D721Med (cell line): ENCODE measurements at regions not wholly inside any gene's neighbourhood (a gene's known extent, or its start where the extent isn't known, plus 50 kb on each side); places are given as distances from the start of the nearest gene placed in this dataset.

Source experiments
- DNase-seq: peaks from one replicate; pipeline ENCODE4 v3.0.0; 2011; ENCODE audit warnings: low spot score; ENCODE audit not compliant: insufficient read length
- FAIRE-seq: peaks from 2 replicates; lab custom pipeline; 2011; peaks lifted over from hg19 to GRCh38; lab: Jason Lieb, UNC
- TF ChIP-seq, protein P1 (sequence below): IDR thresholded peaks from 2 replicates; pipeline ENCODE4 v1.5.1; 2012; ENCODE audit warnings: mild to moderate bottlenecking, control low read depth; ENCODE audit not compliant: insufficient read depth; ENCODE audit errors: missing control alignments

- FAIRE-seq = no peak
- TF ChIP-seq, protein P1, sequence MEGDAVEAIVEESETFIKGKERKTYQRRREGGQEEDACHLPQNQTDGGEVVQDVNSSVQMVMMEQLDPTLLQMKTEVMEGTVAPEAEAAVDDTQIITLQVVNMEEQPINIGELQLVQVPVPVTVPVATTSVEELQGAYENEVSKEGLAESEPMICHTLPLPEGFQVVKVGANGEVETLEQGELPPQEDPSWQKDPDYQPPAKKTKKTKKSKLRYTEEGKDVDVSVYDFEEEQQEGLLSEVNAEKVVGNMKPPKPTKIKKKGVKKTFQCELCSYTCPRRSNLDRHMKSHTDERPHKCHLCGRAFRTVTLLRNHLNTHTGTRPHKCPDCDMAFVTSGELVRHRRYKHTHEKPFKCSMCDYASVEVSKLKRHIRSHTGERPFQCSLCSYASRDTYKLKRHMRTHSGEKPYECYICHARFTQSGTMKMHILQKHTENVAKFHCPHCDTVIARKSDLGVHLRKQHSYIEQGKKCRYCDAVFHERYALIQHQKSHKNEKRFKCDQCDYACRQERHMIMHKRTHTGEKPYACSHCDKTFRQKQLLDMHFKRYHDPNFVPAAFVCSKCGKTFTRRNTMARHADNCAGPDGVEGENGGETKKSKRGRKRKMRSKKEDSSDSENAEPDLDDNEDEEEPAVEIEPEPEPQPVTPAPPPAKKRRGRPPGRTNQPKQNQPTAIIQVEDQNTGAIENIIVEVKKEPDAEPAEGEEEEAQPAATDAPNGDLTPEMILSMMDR = no peak
- no peak for DNase-seq
Measured at GRCh38 chr2:211170843-211171242, 614.4 kb downstream of the CPS1 start.

GRCh38 chr2:211174021-211174420 is 617.6 kb downstream of the CPS1 start:
- FAIRE-seq (no peak), DNase-seq (no peak)
- TF ChIP-seq, protein P1 = no peak

GRCh38 chr2:211174631-211175030 is 618.2 kb downstream of the CPS1 start:
- FAIRE-seq = no peak
- TF ChIP-seq, protein P1 = no peak
- no peak for DNase-seq

DNA sequence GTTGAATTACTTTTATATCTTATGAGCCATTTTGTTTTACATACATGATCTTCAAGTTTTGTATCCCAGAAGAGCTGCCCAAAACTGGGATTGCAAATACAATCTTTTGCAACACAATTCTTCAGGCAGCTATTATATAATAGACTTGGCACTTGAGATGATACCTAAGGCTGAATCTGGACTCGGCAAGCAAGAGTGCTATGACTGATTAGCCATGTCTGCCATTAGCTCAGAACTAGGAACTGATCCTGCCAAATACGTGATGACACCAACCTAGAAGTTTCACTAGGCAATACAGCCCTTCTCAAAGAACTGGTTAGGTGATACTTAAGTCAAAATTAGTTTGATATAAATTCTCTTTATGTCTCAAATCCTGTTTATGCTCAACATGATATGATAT is 619.6 kb downstream of the CPS1 start:
- FAIRE-seq = no peak
- TF ChIP-seq, protein P1 = no peak
- no peak for DNase-seq

DNA sequence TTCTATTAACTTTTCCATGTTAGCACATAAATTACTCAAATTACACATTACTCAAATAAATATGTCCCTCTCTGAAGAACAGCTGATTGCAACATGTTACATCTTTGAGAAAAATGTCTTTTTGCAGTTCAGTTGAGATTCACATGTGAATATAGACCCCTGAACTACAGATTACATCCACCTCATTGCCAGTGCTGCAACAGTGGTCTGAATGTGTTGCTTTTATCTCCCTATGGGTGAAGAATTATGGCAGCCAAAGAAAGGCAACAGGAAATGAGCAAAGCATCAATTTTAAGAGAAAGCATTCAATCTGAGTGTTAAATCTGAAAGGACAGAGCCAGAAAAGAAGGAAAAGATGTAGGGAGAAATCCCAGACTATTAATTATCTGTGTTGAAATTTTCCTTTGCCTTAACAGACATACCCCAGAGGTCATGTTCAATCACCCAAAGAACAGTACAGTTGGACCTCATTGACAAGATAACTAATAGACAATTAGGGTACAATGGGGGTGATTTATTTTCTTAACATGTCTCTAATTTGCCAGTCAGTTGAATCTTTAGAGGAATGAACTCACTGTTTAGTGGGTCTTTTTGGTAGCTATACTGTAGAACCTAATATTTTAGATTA is 620.2 kb downstream of the CPS1 start:
- TF ChIP-seq, protein P1 = no peak
- DNase-seq (no peak), FAIRE-seq (no peak)

DNA sequence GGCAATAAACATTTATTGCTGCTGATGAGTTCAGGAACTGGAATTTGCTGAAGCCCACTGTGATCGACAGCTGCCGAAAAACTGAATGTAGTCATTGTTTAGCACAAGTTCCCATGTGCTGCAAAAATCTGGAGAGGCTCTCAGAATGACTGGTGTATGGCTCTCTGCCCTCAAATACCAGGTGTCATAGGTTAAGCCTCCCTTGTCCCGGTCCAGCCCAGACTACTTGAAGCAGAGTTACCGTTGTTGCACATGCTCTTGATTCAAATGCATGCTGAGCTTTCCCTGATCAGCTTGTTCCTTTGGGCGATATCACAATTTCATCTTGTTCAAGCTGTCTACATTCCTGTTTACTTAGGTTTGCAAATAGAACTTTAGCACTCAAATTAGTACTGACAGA is 625.2 kb downstream of the CPS1 start:
- TF ChIP-seq, protein P1 = no peak
- DNase-seq = no peak

DNA sequence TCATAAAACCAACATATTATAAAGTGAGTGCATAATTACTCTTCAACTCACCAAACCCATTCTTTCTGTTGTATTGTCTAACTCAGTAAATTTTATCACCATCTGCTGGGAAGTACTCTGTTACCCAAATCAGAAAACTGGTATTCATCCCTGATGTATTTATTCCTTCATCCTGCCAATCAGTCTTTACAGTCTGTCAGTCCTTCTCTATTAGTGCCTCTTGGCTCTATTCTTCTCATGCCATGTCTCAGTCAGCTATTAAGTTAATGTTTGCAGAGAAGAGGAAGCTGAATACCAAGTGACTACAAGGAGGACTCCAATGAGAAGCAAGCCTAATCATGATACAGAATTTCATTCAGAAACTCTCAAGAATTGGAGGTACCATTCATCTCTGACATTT is 631.2 kb downstream of the CPS1 start:
- FAIRE-seq = no peak
- no peak for DNase-seq
- TF ChIP-seq, protein P1 = no peak

More for the DNA sequence above, 625.2 kb downstream of the CPS1 start:
- no peak for FAIRE-seq
